Neural cell (in vitro differentiated cells): ENCODE measurements at regions not wholly inside any gene's neighbourhood (a gene's known extent, or its start where the extent isn't known, plus 50 kb on each side); places are given as distances from the start of the nearest gene placed in this dataset.

Experiments used
- CTCF ChIP-seq: fragments of 450-650 bp; IDR thresholded peaks from 2 replicates; pipeline ENCODE4 v1.5.1; 2014; ENCODE audit warnings: antibody characterized with exemption, mild to moderate bottlenecking, moderate library complexity; ENCODE audit not compliant: poor library complexity, severe bottlenecking
- EP300 ChIP-seq: fragments of 450-650 bp; conservative IDR thresholded peaks from 2 replicates; pipeline ENCODE4 v1.6.1; 2014; ENCODE audit warnings: antibody characterized with exemption, mild to moderate bottlenecking, moderate library complexity; ENCODE audit not compliant: poor library complexity, severe bottlenecking
- EZH2 ChIP-seq: fragments of 200-600, 300-800 bp; shearing (Covaris generic), sonication (generic); IDR thresholded peaks from 2 replicates; pipeline ENCODE4 v1.6.1; 2014; ENCODE audit warnings: antibody characterized with exemption, low read length, borderline replicate concordance, mild to moderate bottlenecking; ENCODE audit not compliant: insufficient read depth, poor library complexity, severe bottlenecking
- MXI1 ChIP-seq: fragments of 450-650 bp; conservative IDR thresholded peaks from 2 replicates; pipeline ENCODE4 v1.6.1; 2014; ENCODE audit warnings: antibody characterized with exemption, mild to moderate bottlenecking; ENCODE audit not compliant: poor library complexity, severe bottlenecking
- POLR2AphosphoS5 ChIP-seq: IDR thresholded peaks from 2 replicates; pipeline ENCODE4 v1.6.1; 2012
- RAD21 ChIP-seq: fragments of 450-650 bp; conservative IDR thresholded peaks from 2 replicates; pipeline ENCODE4 v1.6.1; 2014; ENCODE audit warnings: antibody characterized with exemption, mild to moderate bottlenecking, moderate library complexity
- REST ChIP-seq: IDR thresholded peaks from 2 replicates; pipeline ENCODE4 v1.6.1; 2012; ENCODE audit warnings: borderline replicate concordance
- SMC3 ChIP-seq: fragments of 450-650 bp; conservative IDR thresholded peaks from 2 replicates; pipeline ENCODE4 v1.6.1; 2014; ENCODE audit warnings: antibody characterized with exemption, mild to moderate bottlenecking, moderate library complexity; ENCODE audit not compliant: poor library complexity
- TAF1 ChIP-seq: IDR thresholded peaks from 2 replicates; pipeline ENCODE4 v1.6.1; 2012; ENCODE audit warnings: low read depth

GRCh38 chr15:47095833-47096232, 621.5 kb upstream of the SEMA6D start:
- TF ChIP-seq EZH2 = no peak
- no peak for TF ChIP-seq CTCF
- no peak for TF ChIP-seq RAD21
- TF ChIP-seq REST = no peak
- no peak for TF ChIP-seq POLR2AphosphoS5
- TF ChIP-seq EP300 = no peak
- TF ChIP-seq MXI1 = no peak
- TF ChIP-seq TAF1 = no peak
- TF ChIP-seq SMC3 = no peak
